A172 (cell line): ENCODE measurements at regions not wholly inside any gene's neighbourhood (a gene's known extent, or its start where the extent isn't known, plus 50 kb on each side); places are given as distances from the start of the nearest gene placed in this dataset.

Experiments used
- DNase-seq: peaks from one replicate; pipeline ENCODE4 v3.0.0-alpha.2; 2015; ENCODE audit warnings: low spot score

GRCh38 chr4:125140966-125141495, 173.7 kb upstream of the FAT4 start:
- peak; percentile 21 for DNase-seq

- DNase-seq = no peak
Measured at GRCh38 chr4:125135652-125136051, 179.1 kb upstream of the FAT4 start.

GRCh38 chr4:125132729-125133128, 182.0 kb upstream of the FAT4 start:
- no peak for DNase-seq

- no peak for DNase-seq
Measured at GRCh38 chr4:125131891-125132680, 182.7 kb upstream of the FAT4 start.

- DNase-seq = no peak
Measured at GRCh38 chr4:125125276-125125675, 189.5 kb upstream of the FAT4 start.

- no peak for DNase-seq
Measured at GRCh38 chr4:125123570-125124109, 191.1 kb upstream of the FAT4 start.

GRCh38 chr4:125121581-125121980, 193.2 kb upstream of the FAT4 start:
- no peak for DNase-seq

- no peak for DNase-seq
Measured at GRCh38 chr4:125116431-125116830, 198.3 kb upstream of the FAT4 start.

GRCh38 chr4:125115941-125116340, 198.8 kb upstream of the FAT4 start:
- peak; percentile 69 for DNase-seq

GRCh38 chr4:125115476-125115875, 199.3 kb upstream of the FAT4 start:
- DNase-seq = no peak

- DNase-seq = no peak
Measured at GRCh38 chr4:125112536-125112935, 202.2 kb upstream of the FAT4 start.

GRCh38 chr4:125111323-125111722, 203.4 kb upstream of the FAT4 start:
- no peak for DNase-seq

GRCh38 chr4:125105561-125105960, 209.2 kb upstream of the FAT4 start:
- no peak for DNase-seq

GRCh38 chr4:125104616-125105015, 210.1 kb upstream of the FAT4 start:
- peak; percentile 65 for DNase-seq

- no peak for DNase-seq
Measured at GRCh38 chr4:125101719-125102118, 213.0 kb upstream of the FAT4 start.

GRCh38 chr4:125097729-125098128, 217.0 kb upstream of the FAT4 start:
- DNase-seq = peak; percentile 5

- no peak for DNase-seq
Measured at GRCh38 chr4:125096662-125097061, 218.1 kb upstream of the FAT4 start.

- DNase-seq = no peak
Measured at GRCh38 chr4:125091541-125091940, 223.2 kb upstream of the FAT4 start.

GRCh38 chr4:125091101-125091500, 223.7 kb upstream of the FAT4 start:
- no peak for DNase-seq

- no peak for DNase-seq
Measured at GRCh38 chr4:125084608-125085007, 230.1 kb upstream of the FAT4 start.

- DNase-seq = no peak
Measured at GRCh38 chr4:125082729-125083417, 231.9 kb upstream of the FAT4 start.

GRCh38 chr4:125072269-125072668, 242.5 kb upstream of the FAT4 start:
- no peak for DNase-seq

GRCh38 chr4:125070861-125071260, 243.9 kb upstream of the FAT4 start:
- DNase-seq = no peak
